GM20000 (cell line): ENCODE measurements at regions not wholly inside any gene's neighbourhood (a gene's known extent, or its start where the extent isn't known, plus 50 kb on each side); places are given as distances from the start of the nearest gene placed in this dataset.

Source experiments
- DNase-seq: peaks from one replicate; pipeline ENCODE4 v3.0.0; 2012; ENCODE audit warnings: low spot score
- CTCF ChIP-seq: IDR thresholded peaks from 2 replicates; pipeline ENCODE4 v1.5.1; 2012; ENCODE audit warnings: mild to moderate bottlenecking, control low read depth; ENCODE audit errors: extremely low read depth, missing control alignments

- no peak for TF ChIP-seq CTCF
- DNase-seq, result no peak
Observed at GRCh38 chr10:44245601-44245938, 139.3 kb downstream of the CXCL12 start.

- DNase-seq, result no peak
- TF ChIP-seq CTCF, result no peak
Observed at GRCh38 chr10:44244745-44245600, 139.9 kb downstream of the CXCL12 start.

- no peak for DNase-seq
- TF ChIP-seq CTCF, result no peak
Observed at GRCh38 chr10:44243851-44244510, 140.9 kb downstream of the CXCL12 start.

- no peak for DNase-seq
- no peak for TF ChIP-seq CTCF
Observed at GRCh38 chr10:44242826-44243225, 142.1 kb downstream of the CXCL12 start.

- DNase-seq, result no peak
- TF ChIP-seq CTCF, result no peak
Observed at GRCh38 chr10:44242091-44242490, 142.8 kb downstream of the CXCL12 start.

- no peak for DNase-seq
- TF ChIP-seq CTCF, result no peak
Observed at GRCh38 chr10:44240584-44241205, 144.2 kb downstream of the CXCL12 start.

- TF ChIP-seq CTCF, result no peak
Observed at GRCh38 chr10:44238212-44238611, 146.7 kb downstream of the CXCL12 start.

More at GRCh38 chr10:44238212-44238611, 146.7 kb downstream of the CXCL12 start:
- DNase-seq, result no peak
